ELF-1 (cell line): ENCODE measurements at regions not wholly inside any gene's neighbourhood (a gene's known extent, or its start where the extent isn't known, plus 50 kb on each side); places are given as distances from the start of the nearest gene placed in this dataset.
"Not testable (repeated sequence)": the region's sequence is repeated elsewhere in the genome, so short reads cannot be mapped to it uniquely, and the experiment has no call there.

Experiments
- DNase-seq: peaks from one replicate; pipeline ENCODE4 v3.0.0-alpha.2; 2016; ENCODE audit warnings: low read depth, low spot score

- no peak for DNase-seq
Measured at GRCh38 chr3:178325330-178325729, 210.9 kb upstream of the KCNMB2 start.

GRCh38 chr3:178329936-178330335 lies 206.3 kb upstream of the KCNMB2 start:
- no peak for DNase-seq

GRCh38 chr3:178334239-178334638 lies 202.0 kb upstream of the KCNMB2 start:
- DNase-seq = no peak

GRCh38 chr3:178336336-178336735 lies 199.9 kb upstream of the KCNMB2 start:
- no peak for DNase-seq

- DNase-seq = no peak
Measured at GRCh38 chr3:178340506-178340905, 195.7 kb upstream of the KCNMB2 start.

GRCh38 chr3:178341636-178342035 lies 194.6 kb upstream of the KCNMB2 start:
- DNase-seq = no peak

GRCh38 chr3:178342111-178342510 lies 194.1 kb upstream of the KCNMB2 start:
- DNase-seq = no peak

- no peak for DNase-seq
Measured at GRCh38 chr3:178343433-178344038, 192.7 kb upstream of the KCNMB2 start.

GRCh38 chr3:178345944-178346343 lies 190.3 kb upstream of the KCNMB2 start:
- no peak for DNase-seq

- not testable (repeated sequence) for DNase-seq
Measured at GRCh38 chr3:178348561-178349217, 187.5 kb upstream of the KCNMB2 start.

GRCh38 chr3:178349218-178349596 lies 187.0 kb upstream of the KCNMB2 start:
- not testable (repeated sequence) for DNase-seq

- DNase-seq = no peak
Measured at GRCh38 chr3:178350763-178351162, 185.5 kb upstream of the KCNMB2 start.

- DNase-seq = peak; percentile 51
Measured at GRCh38 chr3:178352326-178353005, 183.8 kb upstream of the KCNMB2 start.

GRCh38 chr3:178353006-178353694 lies 183.1 kb upstream of the KCNMB2 start:
- DNase-seq = no peak

- no peak for DNase-seq
Measured at GRCh38 chr3:178359728-178360127, 176.5 kb upstream of the KCNMB2 start.

- not testable (repeated sequence) for DNase-seq
Measured at GRCh38 chr3:178363048-178363447, 173.2 kb upstream of the KCNMB2 start.

- no peak for DNase-seq
Measured at GRCh38 chr3:178367817-178368617, 168.2 kb upstream of the KCNMB2 start.

GRCh38 chr3:178369006-178369405 lies 167.2 kb upstream of the KCNMB2 start:
- DNase-seq = no peak

GRCh38 chr3:178369811-178370210 lies 166.4 kb upstream of the KCNMB2 start:
- no peak for DNase-seq

GRCh38 chr3:178370387-178370786 lies 165.8 kb upstream of the KCNMB2 start:
- DNase-seq = no peak

GRCh38 chr3:178381555-178381954 lies 154.7 kb upstream of the KCNMB2 start:
- DNase-seq = no peak
